Stomach (tissue), 8 donors: ENCODE measurements at regions not wholly inside any gene's neighbourhood (a gene's known extent, or its start where the extent isn't known, plus 50 kb on each side); places are given as distances from the start of the nearest gene placed in this dataset.
"Not testable (repeated sequence)": the region's sequence is repeated elsewhere in the genome, so short reads cannot be mapped to it uniquely, and the experiment has no call there.

Experiments used
- DNase-seq, 2 donors: peaks; one replicate each; pipeline versions ENCODE4 v3.0.0 to v3.0.0-alpha.2; 2013 to 2019
- H3K27ac ChIP-seq, 5 donors: fragments of 200-600 bp in 4 of 5; sonication (generic) in 4 of 5; one replicate each; pipeline ENCODE4 v1.5.1; 2013 to 2019; ENCODE audit warnings: mild to moderate bottlenecking in 1 of 5, moderate library complexity in 1 of 5
- H3K27me3 ChIP-seq, 3 donors: fragments of 200-600 bp; sonication (generic); one replicate each; pipeline ENCODE4 v1.5.1; 2017 to 2019; ENCODE audit warnings: mixed run types in 1 of 3
- H3K36me3 ChIP-seq, 4 donors: fragments of 200-600 bp; sonication (generic); 1 replicate in 3 of 4; 2 replicates in 1 of 4; pipeline ENCODE4 v1.5.1; 2016 to 2019
- H3K4me1 ChIP-seq, 4 donors: fragments of 200-600 bp; sonication (generic); one replicate each; pipeline ENCODE4 v1.5.1; 2016 to 2019
- H3K4me3 ChIP-seq, 4 donors: fragments of 200-600 bp; sonication (generic) in 3 of 4; one replicate each; pipeline ENCODE4 v1.5.1; 2016 to 2019; ENCODE audit warnings: mild to moderate bottlenecking in 1 of 4
- H3K9me3 ChIP-seq, 4 donors: fragments of 200-600 bp; sonication (generic); one replicate each; pipeline ENCODE4 v1.5.1; 2016 to 2019
- CTCF ChIP-seq, 7 experiments: fragments of 450-650 bp in 4 of 7; fragments of 200-600 bp in 3 of 7; sonication (generic) in 3 of 7; IDR thresholded peaks; one replicate each; pipeline ENCODE4 v1.5.1; 2016 to 2019; ENCODE audit warnings: antibody characterized with exemption in 7 of 7, control low read depth in 2 of 7, mild to moderate bottlenecking in 1 of 7
- EP300 ChIP-seq: sonication (generic); formaldehyde crosslinking; IDR thresholded peaks from one replicate; pipeline ENCODE4 v1.6.1; 2017; ENCODE audit warnings: antibody characterized with exemption
- POLR2A ChIP-seq, 4 donors: fragments of 450-650 bp; IDR thresholded peaks; one replicate each; pipeline ENCODE4 v1.6.1; 2016; ENCODE audit warnings: antibody characterized with exemption in 4 of 4, control low read depth in 2 of 4, mild to moderate bottlenecking in 1 of 4, moderate library complexity in 1 of 4
- POLR2AphosphoS5 ChIP-seq, 3 donors: sonication (generic); formaldehyde crosslinking; IDR thresholded peaks; one replicate each; pipeline ENCODE4 v1.6.1; 2016; ENCODE audit warnings: antibody characterized with exemption in 3 of 3
- WGBS, 5 donors: extraction: QIAGEN DNeasy Blood & Tissue Kit in 3 of 5; methylation state at CpG; one replicate each; pipeline versions ENCODE4 v1.1.5 to v1.1.7; 2013 to 2018; 5-methylcytosine and 5-hydroxymethylcytosine counted together
- intact Hi-C: fragments of 100-400 bp; cut with DNase I; formaldehyde crosslinking; loops from one replicate; pipeline ENCODE4 v1.15.1; 2023; ENCODE audit warnings: low total_unique reads
- donor health status: healthy with polysubstance abuse.
- donor health status: Bipolar disorder and iron deficiency.
- donor health status: healthy.

DNA sequence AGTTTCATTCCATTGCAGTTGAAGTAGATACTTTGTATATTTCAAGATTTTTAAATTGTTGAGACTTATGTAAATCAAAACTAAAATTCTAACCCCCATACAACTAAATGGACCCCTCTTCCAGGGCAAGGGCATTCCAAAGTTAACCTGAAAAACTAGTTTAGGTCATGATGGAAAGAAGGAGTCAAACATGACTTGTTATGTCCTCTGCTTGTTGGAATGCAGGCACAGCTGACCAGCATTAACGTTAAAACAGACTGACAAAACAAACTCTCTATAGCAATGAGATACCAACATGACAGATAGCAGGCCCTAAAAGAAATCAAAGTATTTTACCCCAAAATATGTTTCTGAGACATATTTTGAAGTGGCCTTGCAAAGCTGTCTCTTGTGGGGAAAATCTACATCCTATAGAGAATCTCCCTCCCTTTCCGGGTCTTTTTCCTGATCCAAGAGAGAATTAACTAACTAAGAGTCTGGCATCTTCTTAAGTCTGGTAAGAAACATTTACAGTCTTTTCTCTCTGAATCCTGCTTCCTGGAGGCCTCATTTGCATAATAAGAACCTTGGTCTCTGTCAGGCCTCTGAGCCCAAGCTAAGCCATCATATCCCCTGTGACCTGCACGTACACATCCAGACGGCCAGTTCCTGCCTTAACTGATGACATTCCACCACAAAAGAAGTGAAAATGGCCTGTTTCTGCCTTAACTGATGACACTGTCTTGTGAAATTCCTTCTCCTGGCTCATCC is 124.3 kb upstream of the ATXN1 start:
- Histone ChIP-seq H3K4me3 (no peak overlapping the region), H3K27me3 (no peaks in the 10 kb centered on the region), H3K4me1 (no peaks in the 10 kb centered on the region), H3K9me3 (no peaks in the 10 kb centered on the region), H3K27ac (no peak overlapping the region), H3K36me3 (no peaks in the 10 kb centered on the region)
- intact Hi-C loops = no loop called here
- DNase-seq = no peak
- WGBS, 5 donors = 71 to 77% (median 74%) methylated on average over 4 of the region's 4 CpGs
- TF ChIP-seq POLR2AphosphoS5 (IDR thresholded peaks at IDR 0.05) = no peak

DNA sequence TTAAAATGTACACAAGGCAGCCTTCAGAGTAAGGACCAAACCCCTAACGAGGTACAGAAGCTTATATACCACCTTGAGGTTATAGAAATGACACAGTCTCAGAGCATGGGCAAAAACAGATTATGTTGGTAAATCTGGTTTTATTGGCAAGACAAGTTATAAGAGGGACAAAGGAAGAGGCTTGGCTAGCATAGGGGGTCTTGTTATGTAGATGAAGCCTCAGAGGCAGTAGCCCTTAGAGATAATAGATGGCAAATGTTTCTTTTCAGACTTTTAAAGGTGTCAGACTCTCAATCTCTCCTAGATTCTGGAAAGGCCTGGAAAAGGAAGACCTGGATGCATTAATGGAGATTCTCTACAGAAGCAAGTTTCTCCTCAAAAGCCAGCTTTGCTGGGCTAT is 123.3 kb upstream of the ATXN1 start:
- Histone ChIP-seq H3K9me3 (no peaks in the 10 kb centered on the region), H3K4me3 (no peak overlapping the region), H3K4me1 (no peaks in the 10 kb centered on the region), H3K27ac (no peak overlapping the region), H3K36me3 (no peaks in the 10 kb centered on the region), H3K27me3 (no peaks in the 10 kb centered on the region)
- intact Hi-C loops = no loop called here
- WGBS, 5 donors = 76 to 83% (median 79%) methylated on average over 1 of the region's 1 CpG
- TF ChIP-seq CTCF (IDR thresholded peaks at IDR 0.05) (no peak), POLR2AphosphoS5 (IDR thresholded peaks at IDR 0.05) (no peak), EP300 (no peak), POLR2A (IDR thresholded peaks at IDR 0.05) (no peak)
- DNase-seq = no peak

GRCh38 chr6:16883414-16883813 is 122.2 kb upstream of the ATXN1 start:
- Histone ChIP-seq H3K27me3 (no peaks in the 10 kb centered on the region), H3K4me1 (no peaks in the 10 kb centered on the region), H3K36me3 (no peaks in the 10 kb centered on the region), H3K9me3 (peaks cover 0 to 6% (median 2%) of the 10 kb centered on the region in 4 donors), H3K4me3 (no peak overlapping the region), H3K27ac (no peak overlapping the region)
- no peak for DNase-seq
- TF ChIP-seq POLR2AphosphoS5 (IDR thresholded peaks at IDR 0.05) (no peak), EP300 (no peak), CTCF (IDR thresholded peaks at IDR 0.05) (no peak), POLR2A (IDR thresholded peaks at IDR 0.05) (no peak)
- intact Hi-C loops = no loop called here

DNA sequence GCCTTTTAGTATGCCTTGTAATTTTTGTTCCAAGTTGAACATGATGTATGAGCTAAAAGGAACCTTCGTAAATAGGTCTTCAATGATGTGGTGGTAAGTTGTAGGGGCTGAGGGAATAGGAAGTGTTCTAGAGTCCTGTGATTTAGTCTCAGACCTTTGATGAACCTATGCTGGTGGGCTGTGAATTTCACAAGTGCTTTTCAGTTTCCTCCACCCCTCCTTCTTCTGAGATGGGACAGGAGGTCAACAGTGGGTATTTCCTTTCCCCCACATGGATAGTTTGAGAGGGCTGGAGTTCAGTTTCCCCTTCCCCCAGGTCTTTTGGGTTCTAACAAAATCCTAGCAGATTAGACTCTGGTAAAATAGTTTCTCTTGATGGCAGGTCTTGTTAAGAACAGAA is 121.0 kb upstream of the ATXN1 start:
- no peak for TF ChIP-seq POLR2AphosphoS5 (IDR thresholded peaks at IDR 0.05)
- no peak for TF ChIP-seq CTCF (IDR thresholded peaks at IDR 0.05)
- TF ChIP-seq EP300 = no peak
- TF ChIP-seq POLR2A (IDR thresholded peaks at IDR 0.05) = no peak
- H3K4me1 ChIP-seq = no peaks in the 10 kb centered on the region
- intact Hi-C loops = no loop called here
- H3K27me3 ChIP-seq = no peaks in the 10 kb centered on the region
- no peak overlapping the region for H3K4me3 ChIP-seq
- no peaks in the 10 kb centered on the region for H3K36me3 ChIP-seq
- peaks cover 0 to 13% (median 9%) of the 10 kb centered on the region in 4 donors for H3K9me3 ChIP-seq
- 87 to 100% (median 89%) methylated on average over 1 of the region's 1 CpG for WGBS, 5 donors
- no peak overlapping the region for H3K27ac ChIP-seq
- no peak for DNase-seq

DNA sequence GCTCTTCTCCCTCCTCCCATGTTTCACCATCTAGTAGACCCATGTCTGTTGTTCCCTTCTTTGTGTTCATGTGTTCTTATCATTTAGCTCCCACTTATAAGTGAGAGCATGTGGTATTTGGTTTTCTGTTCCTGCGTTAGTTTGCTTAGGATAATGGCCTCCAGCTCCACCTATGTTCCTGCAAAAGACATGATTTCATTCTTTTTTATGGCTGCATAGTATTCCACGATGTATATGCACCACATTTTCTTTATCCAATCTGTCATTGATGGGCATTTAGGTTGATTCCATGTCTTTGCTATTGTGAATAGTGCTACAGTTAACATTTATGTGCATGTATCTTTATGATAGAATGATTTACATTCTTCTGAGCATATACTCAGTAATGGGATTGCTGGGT is 115.6 kb upstream of the ATXN1 start:
- H3K36me3 ChIP-seq, H3K27me3 ChIP-seq, DNase-seq, H3K4me3 ChIP-seq, H3K4me1 ChIP-seq, H3K27ac ChIP-seq, intact Hi-C loops: not testable (repeated sequence)
- 83 to 96% (median 90%) methylated on average over 2 of the region's 2 CpGs for WGBS, 5 donors
- peaks cover 0 to 13% (median 11%) of the 10 kb centered on the region in 4 donors for H3K9me3 ChIP-seq
